Endothelial cell of umbilical vein (primary cell): ENCODE measurements at regions not wholly inside any gene's neighbourhood (a gene's known extent, or its start where the extent isn't known, plus 50 kb on each side); places are given as distances from the start of the nearest gene placed in this dataset.

ENCODE experiments used
- BruUV-seq: library from RNA; stranded (reverse); fragments of 400-500 nt; replicated peaks from 2 replicates; lab custom pipeline; 2021; lab: Mats Ljungman, UMichigan
- CTCF ChIA-PET: fragments of 300-600, 350-600 bp; sonication (Branson Sonifier 250); formaldehyde crosslinking; loops from one replicate; lab custom pipeline; 2021; ENCODE audit warnings: antibody characterized with exemption, inconsistent platforms; lab: Charles Lee
- POLR2A ChIA-PET: fragments of 300-600, 350-600 bp; sonication (Branson Sonifier 250); formaldehyde crosslinking; loops from one replicate; lab custom pipeline; 2021; ENCODE audit warnings: antibody characterized with exemption, inconsistent platforms; lab: Charles Lee
- DNase-seq: peaks from one replicate; pipeline ENCODE4 v3.0.0-alpha.2; 2011; ENCODE audit warnings: low read depth, low spot score
- FAIRE-seq: peaks from 2 replicates; lab custom pipeline; 2011; peaks lifted over from hg19 to GRCh38; lab: Jason Lieb, UNC
- H2AFZ ChIP-seq: 2 replicates; pipeline ENCODE4 v1.6.0; 2012; ENCODE audit warnings: low read depth, low read length, control low read depth, inconsistent platforms
- H3K27ac ChIP-seq: 2 replicates; pipeline ENCODE4 v1.5.1; 2011; ENCODE audit warnings: low read depth, mild to moderate bottlenecking, control low read depth, low read length, moderate library complexity; ENCODE audit not compliant: insufficient read depth
- H3K27me3 ChIP-seq, 2 experiments: 2 replicates each; pipeline versions ENCODE4 v1.6.0 to v1.6.1; 2011; ENCODE audit warnings: low read length in 2 of 2, mixed read lengths in 1 of 2; ENCODE audit not compliant: control insufficient read depth in 2 of 2, insufficient read depth in 2 of 2
- H3K36me3 ChIP-seq, 2 experiments: 2 replicates in 1 of 2; 3 replicates in 1 of 2; pipeline ENCODE4 v1.5.1; 2011; ENCODE audit warnings: low read length in 2 of 2, mild to moderate bottlenecking in 1 of 2, moderate library complexity in 1 of 2; ENCODE audit not compliant: control insufficient read depth in 2 of 2, insufficient read depth in 2 of 2; ENCODE audit errors: extremely low read depth in 1 of 2
- H3K4me1 ChIP-seq: 3 replicates; pipeline ENCODE4 v1.5.1; 2011; ENCODE audit warnings: mild to moderate bottlenecking, low read length; ENCODE audit not compliant: control insufficient read depth, insufficient read depth; ENCODE audit errors: extremely low read depth
- H3K4me2 ChIP-seq: 2 replicates; pipeline ENCODE4 v1.6.1; 2011; ENCODE audit warnings: low read length, control low read depth, mixed read lengths; ENCODE audit not compliant: insufficient read depth
- H3K4me3 ChIP-seq, 3 experiments: fragments of 200-600 bp in 1 of 3; sonication (generic), shearing (Covaris generic) in 1 of 3; replicated peaks in 1 of 3; 2 replicates each; pipeline ENCODE4 v1.5.1; 2011 to 2016; ENCODE audit warnings: control low read depth in 3 of 3, low read length in 3 of 3, mild to moderate bottlenecking in 2 of 3, inconsistent platforms in 1 of 3, low read depth in 1 of 3, moderate library complexity in 1 of 3; ENCODE audit not compliant: insufficient read depth in 1 of 3
- H3K79me2 ChIP-seq: 2 replicates; pipeline ENCODE4 v1.6.0; 2012; ENCODE audit warnings: low read length, inconsistent platforms; ENCODE audit not compliant: control insufficient read depth, insufficient read depth
- H3K9ac ChIP-seq: replicated peaks from 2 replicates; pipeline ENCODE3; 2011; ENCODE audit warnings: low read length, control low read depth; ENCODE audit not compliant: insufficient read depth; ENCODE audit errors: extremely low read depth
- H3K9me1 ChIP-seq: replicated peaks from 3 replicates; pipeline ENCODE4 v1.6.0; 2011; ENCODE audit warnings: mild to moderate bottlenecking, low read length; ENCODE audit not compliant: control insufficient read depth, insufficient read depth; ENCODE audit errors: extremely low read depth
- H3K9me3 ChIP-seq: replicated peaks from 2 replicates; pipeline ENCODE4 v1.5.1; 2012; ENCODE audit warnings: low read length, inconsistent platforms; ENCODE audit not compliant: control insufficient read depth, insufficient read depth
- H4K20me1 ChIP-seq: replicated peaks from 2 replicates; pipeline ENCODE3; 2011; ENCODE audit warnings: mild to moderate bottlenecking, low read length; ENCODE audit not compliant: control insufficient read depth, insufficient read depth; ENCODE audit errors: extremely low read depth
- FOS ChIP-seq: IDR thresholded peaks from 2 replicates; pipeline ENCODE4 v1.6.1; 2011; ENCODE audit warnings: mild to moderate bottlenecking, low read length, moderate library complexity, borderline replicate concordance; ENCODE audit not compliant: insufficient read depth
- GATA2 ChIP-seq: IDR thresholded peaks from 2 replicates; pipeline ENCODE4 v1.7.0; 2011; ENCODE audit warnings: low read depth, mild to moderate bottlenecking, moderate library complexity, mixed read lengths, low read length; ENCODE audit not compliant: insufficient read length, insufficient read depth
- JUN ChIP-seq: IDR thresholded peaks from 2 replicates; pipeline ENCODE4 v1.6.1; 2011; ENCODE audit warnings: borderline replicate concordance, low read depth; ENCODE audit not compliant: insufficient read length, insufficient read depth
- MYC ChIP-seq: IDR thresholded peaks from one replicate; pipeline ENCODE4 v1.6.1; 2011; ENCODE audit warnings: mild to moderate bottlenecking, low read depth, low read length
- POLR2A ChIP-seq: IDR thresholded peaks from 2 replicates; pipeline ENCODE4 v1.6.1; 2012; ENCODE audit warnings: low read depth, mild to moderate bottlenecking, control low read depth, low read length
- POLR2AphosphoS5 ChIP-seq: IDR thresholded peaks from 2 replicates; pipeline ENCODE4 v1.6.1; 2012; ENCODE audit warnings: low read depth, mild to moderate bottlenecking, control low read depth, low read length, moderate library complexity; ENCODE audit not compliant: insufficient read depth
- dilution Hi-C: fragments of 300-500 bp; cut with MboI; formaldehyde crosslinking; loops from one replicate; pipeline ENCODE4 v1.15.0; 2019; ENCODE audit warnings: low sequenced_read_pairs; ENCODE audit not compliant: extremely low pct_ligation_motif_present
- intact Hi-C: fragments of 100-400 bp; cut with micrococcal nuclease; formaldehyde crosslinking; loops from one replicate; pipeline ENCODE4 v1.10.0; 2022
- TF ChIP-seq, protein P1 (sequence below): IDR thresholded peaks from 2 replicates; pipeline ENCODE4 v1.6.1; 2011; ENCODE audit not compliant: insufficient read depth, insufficient read length
- TF ChIP-seq, protein P2 (sequence below), 2 donors: IDR thresholded peaks; 1 replicate in 1 of 2; 2 replicates in 1 of 2; pipeline ENCODE4 v1.5.1; 2011; ENCODE audit warnings: low read length in 2 of 2, mild to moderate bottlenecking in 2 of 2, moderate library complexity in 2 of 2, control low read depth in 1 of 2, inconsistent platforms in 1 of 2, low read depth in 1 of 2; ENCODE audit not compliant: insufficient read depth in 1 of 2; ENCODE audit errors: extremely low read depth in 1 of 2

DNA sequence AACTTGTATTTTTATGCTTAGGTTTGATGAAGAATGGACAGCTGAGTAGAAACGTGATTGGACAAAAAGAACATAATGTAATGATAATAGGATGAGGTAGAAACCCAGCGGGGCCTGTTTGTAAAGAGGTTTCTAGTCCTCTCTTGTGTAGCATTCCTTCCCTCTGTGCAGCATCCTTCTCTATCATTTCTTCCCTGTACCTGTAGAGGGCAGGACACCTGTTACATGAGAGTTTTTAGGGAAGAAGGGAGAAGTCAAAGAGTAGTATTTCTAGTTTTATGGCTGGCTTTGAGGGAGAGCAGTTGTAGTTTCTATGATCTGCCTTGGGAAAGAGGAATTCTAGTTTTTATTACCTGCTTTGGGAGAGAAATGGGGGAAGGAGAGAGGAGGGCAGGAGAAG lies 162.1 kb upstream of the FST start:
- no peak overlapping the region for H2AFZ ChIP-seq
- no peaks in the 10 kb centered on the region for H3K4me1 ChIP-seq
- CTCF ChIA-PET: no interaction called here
- intact Hi-C loops (no loop called here), dilution Hi-C loops (no loop called here)
- no peaks in the 10 kb centered on the region for H3K79me2 ChIP-seq
- H3K9ac ChIP-seq: no peak overlapping the region
- H3K9me3 ChIP-seq: no peaks in the 10 kb centered on the region
- DNase-seq (no peak), FAIRE-seq (no peak)
- POLR2A ChIA-PET: no interaction called here
- no peaks in the 10 kb centered on the region for H4K20me1 ChIP-seq
- no peaks in the 10 kb centered on the region for H3K36me3 ChIP-seq
- no peak overlapping the region for H3K27ac ChIP-seq
- no peak overlapping the region for H3K4me2 ChIP-seq
- no peak for TF ChIP-seq JUN
- no peaks in the 10 kb centered on the region for H3K27me3 ChIP-seq
- no peaks in the 10 kb centered on the region for H3K9me1 ChIP-seq
- no TSS peak for BruUV-seq
- H3K4me3 ChIP-seq: no peak overlapping the region

GRCh38 chr5:53319315-53319714 lies 161.1 kb upstream of the FST start:
- TF ChIP-seq MYC (no peak), FOS (no peak), POLR2AphosphoS5 (no peak), GATA2 (no peak), JUN (no peak), POLR2A (no peak)
- TF ChIP-seq, protein P1, sequence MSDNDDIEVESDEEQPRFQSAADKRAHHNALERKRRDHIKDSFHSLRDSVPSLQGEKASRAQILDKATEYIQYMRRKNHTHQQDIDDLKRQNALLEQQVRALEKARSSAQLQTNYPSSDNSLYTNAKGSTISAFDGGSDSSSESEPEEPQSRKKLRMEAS: no peak
- TF ChIP-seq, protein P2, sequence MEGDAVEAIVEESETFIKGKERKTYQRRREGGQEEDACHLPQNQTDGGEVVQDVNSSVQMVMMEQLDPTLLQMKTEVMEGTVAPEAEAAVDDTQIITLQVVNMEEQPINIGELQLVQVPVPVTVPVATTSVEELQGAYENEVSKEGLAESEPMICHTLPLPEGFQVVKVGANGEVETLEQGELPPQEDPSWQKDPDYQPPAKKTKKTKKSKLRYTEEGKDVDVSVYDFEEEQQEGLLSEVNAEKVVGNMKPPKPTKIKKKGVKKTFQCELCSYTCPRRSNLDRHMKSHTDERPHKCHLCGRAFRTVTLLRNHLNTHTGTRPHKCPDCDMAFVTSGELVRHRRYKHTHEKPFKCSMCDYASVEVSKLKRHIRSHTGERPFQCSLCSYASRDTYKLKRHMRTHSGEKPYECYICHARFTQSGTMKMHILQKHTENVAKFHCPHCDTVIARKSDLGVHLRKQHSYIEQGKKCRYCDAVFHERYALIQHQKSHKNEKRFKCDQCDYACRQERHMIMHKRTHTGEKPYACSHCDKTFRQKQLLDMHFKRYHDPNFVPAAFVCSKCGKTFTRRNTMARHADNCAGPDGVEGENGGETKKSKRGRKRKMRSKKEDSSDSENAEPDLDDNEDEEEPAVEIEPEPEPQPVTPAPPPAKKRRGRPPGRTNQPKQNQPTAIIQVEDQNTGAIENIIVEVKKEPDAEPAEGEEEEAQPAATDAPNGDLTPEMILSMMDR (IDR thresholded peaks at IDR 0.05; ENCODE audit: extremely low read depth in 1 of 2, insufficient read depth in 1 of 2, low read depth in 1 of 2, low read length in 2 of 2): no peak
- H3K9ac ChIP-seq: no peak overlapping the region
- H3K79me2 ChIP-seq: no peaks in the 10 kb centered on the region
- POLR2A ChIA-PET: no interaction called here
- no peak overlapping the region for H3K27ac ChIP-seq
- H4K20me1 ChIP-seq: no peaks in the 10 kb centered on the region
- no peak overlapping the region for H3K4me3 ChIP-seq
- no peaks in the 10 kb centered on the region for H3K27me3 ChIP-seq
- H3K36me3 ChIP-seq: no peaks in the 10 kb centered on the region
- BruUV-seq: no TSS peak
- intact Hi-C loops (no loop called here), dilution Hi-C loops (no loop called here)
- no peak overlapping the region for H3K4me2 ChIP-seq
- H3K9me3 ChIP-seq: no peaks in the 10 kb centered on the region
- H2AFZ ChIP-seq: no peak overlapping the region
- FAIRE-seq: no peak
- CTCF ChIA-PET: no interaction called here
- no peak for DNase-seq
- H3K9me1 ChIP-seq: no peaks in the 10 kb centered on the region
- peaks cover 3% of the 10 kb centered on the region for H3K4me1 ChIP-seq
